ENCODE measurements at regions not wholly inside any gene's neighbourhood (a gene's known extent, or its start where the extent isn't known, plus 50 kb on each side); places are given as distances from the start of the nearest gene placed in this dataset.

GRCh38 chr5:97499605-97500004 lies 316.6 kb upstream of the RIOK2 start:
- TF ChIP-seq NFE2L2 (IDR thresholded peaks at IDR 0.05; ENCODE audit: low read depth, low read length) (no peak), POLR2A (IDR thresholded peaks at IDR 0.05; ENCODE audit: low read depth, low read length) (no peak), CEBPB (IDR thresholded peaks at IDR 0.05; ENCODE audit: low read depth, low read length) (no peak), MAZ (IDR thresholded peaks at IDR 0.05; ENCODE audit: borderline replicate concordance, low read depth, low read length) (no peak), CTCF (conservative IDR thresholded peaks at IDR 0.05; ENCODE audit: low read depth, low read length) (no peak), RCOR1 (IDR thresholded peaks at IDR 0.05; ENCODE audit: insufficient replicate concordance, low read length) (no peak), CHD1 (IDR thresholded peaks at IDR 0.05; ENCODE audit: low read depth, low read length) (no peak), MAFK (IDR thresholded peaks at IDR 0.05; ENCODE audit: low read depth, low read length) (no peak), SMC3 (IDR thresholded peaks at IDR 0.05; ENCODE audit: low read depth, low read length) (no peak), USF2 (IDR thresholded peaks at IDR 0.05; ENCODE audit: low read depth, low read length) (no peak), BHLHE40 (IDR thresholded peaks at IDR 0.05; ENCODE audit: low read depth, low read length) (no peak), MXI1 (IDR thresholded peaks at IDR 0.05; ENCODE audit: borderline replicate concordance, low read depth, low read length) (no peak), RAD21 (IDR thresholded peaks at IDR 0.05; ENCODE audit: low read length) (no peak), FOS (IDR thresholded peaks at IDR 0.05; ENCODE audit: low read depth, low read length) (no peak), RFX5 (IDR thresholded peaks at IDR 0.05; ENCODE audit: low read depth, low read length) (no peak), ELK1 (IDR thresholded peaks at IDR 0.05; ENCODE audit: borderline replicate concordance, low read depth, low read length) (no peak)
- POLR2A ChIA-PET (ENCODE audit: unreplicated experiment): no interaction called here
- DNase-seq (no peak), ATAC-seq (ENCODE audit: low read depth) (no peak)
- H3K9me1 ChIP-seq (ENCODE audit: insufficient read depth, low read length): no peaks in the 10 kb centered on the region
- H3K18ac ChIP-seq (ENCODE audit: low read depth, low read length): no peak overlapping the region
- no peak overlapping the region for H4K8ac ChIP-seq (ENCODE audit: low read depth in 2 of 2, low read length in 2 of 2)
- dilution Hi-C loops (cut with HindIII; ENCODE audit: low sequenced_read_pairs, unreplicated experiment): no loop called here
- CTCF ChIA-PET: no interaction called here
- H3K9ac ChIP-seq (ENCODE audit: low read depth, low read length): no peak overlapping the region
- H4K5ac ChIP-seq (ENCODE audit: low read depth, low read length): no peak overlapping the region
- no peaks in the 10 kb centered on the region for H4K20me1 ChIP-seq (ENCODE audit: insufficient read depth, low read length)
- no peak overlapping the region for H2BK120ac ChIP-seq (ENCODE audit: low read depth, low read length)
- H3K4me1 ChIP-seq (ENCODE audit: control insufficient read depth, insufficient read depth, low read length): no peaks in the 10 kb centered on the region
- no peak overlapping the region for H3K56ac ChIP-seq (ENCODE audit: extremely low read depth, insufficient read depth, low read length)
- H3K4me3 ChIP-seq (ENCODE audit: insufficient read depth, low read depth, low read length): no peak overlapping the region
- no peak overlapping the region for H4K91ac ChIP-seq (ENCODE audit: insufficient read depth, low read depth, low read length)
- no peak overlapping the region for H3K4ac ChIP-seq (ENCODE audit: low read depth, low read length)
- no peak overlapping the region for H3K14ac ChIP-seq (replicated peaks; ENCODE audit: low read depth, low read length)
- H2BK15ac ChIP-seq (ENCODE audit: low read depth, low read length): no peak overlapping the region
- no peak overlapping the region for H3K27ac ChIP-seq (ENCODE audit: insufficient read depth, low read length)
- BruUV-seq (replicated peaks): no TSS peak
- H2BK20ac ChIP-seq (ENCODE audit: low read depth, low read length): no peak overlapping the region
- H3K23ac ChIP-seq (ENCODE audit: low read depth, low read length): no peak overlapping the region
- peak overlapping the region; percentile 40 for H2AFZ ChIP-seq (replicated peaks; ENCODE audit: low read length, poor library complexity)
- no peaks in the 10 kb centered on the region for H3K36me3 ChIP-seq (ENCODE audit: control insufficient read depth, insufficient read depth, low read length)
- H2AK5ac ChIP-seq (ENCODE audit: low read depth, low read length): no peak overlapping the region
- H3K79me1 ChIP-seq (ENCODE audit: low read depth in 1 of 2, low read length in 2 of 2): no peaks in the 10 kb centered on the region
- H3K27me3 ChIP-seq (ENCODE audit: control insufficient read depth, insufficient read depth, low read length): no peaks in the 10 kb centered on the region; the same call in 1 of the 2 replicates
- no peak overlapping the region for H2AK9ac ChIP-seq (replicated peaks; ENCODE audit: low read depth, low read length, poor library complexity)
- no peaks in the 10 kb centered on the region for H3K9me3 ChIP-seq (ENCODE audit: control insufficient read depth, insufficient read depth, low read length)
- intact Hi-C loops (cut with micrococcal nuclease): no loop called here
- H3K4me2 ChIP-seq (ENCODE audit: low read depth, low read length): no peak overlapping the region
- WGBS, 2 experiments (ENCODE audit: extremely low coverage in 2 of 2, insufficient read length in 1 of 2): no CpG with 5 or more reads among the region's 6 CpGs
- no peak overlapping the region for H2BK5ac ChIP-seq (ENCODE audit: low read depth, low read length, poor library complexity, severe bottlenecking)
- in situ Hi-C loops (cut with MboI; ENCODE audit: low sequenced_read_pairs): no loop called here
